RWPE1 (cell line): ENCODE measurements at regions not wholly inside any gene's neighbourhood (a gene's known extent, or its start where the extent isn't known, plus 50 kb on each side); places are given as distances from the start of the nearest gene placed in this dataset.
"Not testable (repeated sequence)": the region's sequence is repeated elsewhere in the genome, so short reads cannot be mapped to it uniquely, and the experiment has no call there.

Source experiments
- CTCF ChIA-PET: fragments of 350-600 bp; sonication (Branson Sonifier 250); formaldehyde crosslinking; extraction: SDS; loops from one replicate; lab custom pipeline; 2021; lab: Yijun Ruan, JAX
- POLR2A ChIA-PET: fragments of 400-600 bp; formaldehyde crosslinking; extraction: SDS; loops from one replicate; lab custom pipeline; 2020; ENCODE audit warnings: antibody characterized with exemption; ENCODE audit not compliant: low non-redundant PET; lab: Yijun Ruan, JAX
- DNase-seq: peaks from one replicate; pipeline ENCODE4 v3.0.0; 2012; ENCODE audit warnings: low spot score
- H3K27ac ChIP-seq: fragments of 450-650 bp; 2 replicates; pipeline ENCODE4 v1.5.1; 2017
- CTCF ChIP-seq: fragments of 450-650 bp; conservative IDR thresholded peaks from 2 replicates; pipeline ENCODE4 v1.5.1; 2017; ENCODE audit warnings: low read depth, mild to moderate bottlenecking

GRCh38 chr9:71446473-71447411 lies 321.6 kb downstream of the CEMIP2 start:
- H3K27ac ChIP-seq: no peak overlapping the region
- DNase-seq: peak; percentile 62
- no peak for TF ChIP-seq CTCF
- POLR2A ChIA-PET: no interaction called here
- CTCF ChIA-PET: no interaction called here

- no peak for DNase-seq
- H3K27ac ChIP-seq: no peak overlapping the region
- CTCF ChIA-PET: no interaction called here
- TF ChIP-seq CTCF: no peak
- POLR2A ChIA-PET: no interaction called here
These were observed 322.2 kb downstream of the CEMIP2 start for GRCh38 chr9:71446106-71446472.

- no peak overlapping the region for H3K27ac ChIP-seq
- ChIA-PET CTCF (no interaction called here), POLR2A (no interaction called here)
- no peak for DNase-seq
- no peak for TF ChIP-seq CTCF
These were observed 321.5 kb upstream of the TRPM3 start for GRCh38 chr9:71442937-71443336.

GRCh38 chr9:71441266-71441665 lies 319.8 kb upstream of the TRPM3 start:
- ChIA-PET POLR2A (no interaction called here), CTCF (no interaction called here)
- no peak for TF ChIP-seq CTCF
- DNase-seq: no peak
- no peak overlapping the region for H3K27ac ChIP-seq

- POLR2A ChIA-PET: no interaction called here
These were observed 310.5 kb upstream of the TRPM3 start for GRCh38 chr9:71431931-71432330.

GRCh38 chr9:71407341-71407740 lies 285.9 kb upstream of the TRPM3 start:
- POLR2A ChIA-PET: not testable (repeated sequence)

More at GRCh38 chr9:71431931-71432330, 310.5 kb upstream of the TRPM3 start:
- no peak for TF ChIP-seq CTCF
- H3K27ac ChIP-seq: no peak overlapping the region
- DNase-seq: no peak
- CTCF ChIA-PET: no interaction called here

GRCh38 chr9:71403106-71403505 lies 281.7 kb upstream of the TRPM3 start:
- CTCF ChIA-PET: no interaction called here
- no peak for TF ChIP-seq CTCF
- POLR2A ChIA-PET: no interaction called here
- no peak for DNase-seq
- H3K27ac ChIP-seq: no peak overlapping the region

More at GRCh38 chr9:71407341-71407740, 285.9 kb upstream of the TRPM3 start:
- not testable (repeated sequence) for H3K27ac ChIP-seq, DNase-seq
- CTCF ChIA-PET: interaction anchor here (0.6 kb wide), 1 partner anchor 63 kb away, joined by 6 read pairs; no protein-coding TSS in a partner anchor
